Activated CD8-positive, alpha-beta memory T cell treated with anti-CD3 and anti-CD28 coated beads for 48 hours (primary cell): ENCODE measurements at regions not wholly inside any gene's neighbourhood (a gene's known extent, or its start where the extent isn't known, plus 50 kb on each side); places are given as distances from the start of the nearest gene placed in this dataset.
"Not testable (repeated sequence)": the region's sequence is repeated elsewhere in the genome, so short reads cannot be mapped to it uniquely, and the experiment has no call there.

Experiments used
- DNase-seq, 3 experiments: peaks; one replicate each; pipeline ENCODE4 v3.0.0-alpha.2; 2020; ENCODE audit warnings: low read depth in 2 of 3, low spot score in 2 of 3

DNA sequence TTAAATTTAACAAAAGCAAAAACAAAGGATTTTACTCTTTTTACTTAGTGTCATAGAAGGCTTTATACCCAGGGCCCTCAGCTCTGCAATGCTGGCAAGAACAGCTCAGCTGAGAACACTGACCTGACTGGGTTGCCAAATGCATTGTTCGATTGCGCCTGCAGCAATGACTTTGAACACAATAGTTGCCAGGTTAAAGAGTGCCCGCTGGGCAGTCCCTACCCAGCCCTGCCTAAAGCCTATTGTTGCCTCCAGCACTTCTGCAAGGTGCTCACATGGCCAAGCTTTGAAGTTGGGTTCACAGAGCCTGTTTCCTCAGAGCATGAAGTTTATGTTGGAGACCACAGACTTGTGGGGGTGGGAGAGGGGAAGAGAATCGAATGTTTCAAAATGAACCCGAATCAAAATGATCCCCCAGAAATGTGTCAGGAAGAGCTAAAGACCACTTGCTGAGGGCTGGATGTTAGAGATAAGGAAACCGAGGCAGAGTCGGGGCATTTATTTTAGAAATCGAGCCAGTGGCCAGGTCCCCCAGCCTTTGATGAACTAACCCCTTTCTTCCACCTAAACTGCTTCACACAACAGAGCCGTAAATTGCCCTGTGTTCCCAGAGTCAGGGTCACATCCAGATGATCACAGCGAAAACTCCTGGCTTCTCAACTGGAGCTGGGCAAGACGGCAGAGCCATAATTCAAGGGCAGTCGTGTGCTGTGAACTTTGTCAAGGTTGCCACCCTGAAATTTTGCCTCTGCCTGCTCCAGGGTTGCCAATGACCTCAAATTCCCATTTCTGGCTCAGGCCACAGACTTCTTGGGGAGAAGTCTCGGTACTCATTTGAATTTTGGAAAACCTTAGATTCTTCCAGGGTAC, 55.0 kb downstream of the FOXA2 start:
- DNase-seq: no peak

DNA sequence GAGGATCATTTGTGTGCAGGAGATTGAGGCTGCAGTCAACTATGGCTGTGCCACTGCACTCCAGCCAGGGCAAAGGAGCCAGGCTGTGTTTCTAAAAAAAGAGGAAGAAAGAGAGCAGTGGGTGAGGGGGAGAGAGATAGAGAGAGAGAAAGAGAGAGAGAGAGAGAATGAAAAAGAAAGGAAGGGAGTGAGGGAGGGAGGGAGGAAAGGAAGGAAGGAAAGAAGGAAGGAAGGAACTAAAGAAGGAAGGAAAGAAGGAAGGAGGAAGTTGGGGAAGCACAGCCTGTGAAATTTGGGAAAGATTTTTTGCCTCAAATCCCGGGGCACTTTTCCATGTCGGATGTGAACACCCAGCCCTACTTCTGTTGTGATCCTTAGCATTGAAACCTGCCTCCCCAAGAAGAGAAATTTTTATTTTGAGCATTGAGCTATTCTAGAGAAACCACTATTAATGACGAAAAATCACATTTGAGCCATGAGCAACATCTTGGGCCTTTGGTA, 57.8 kb downstream of the FOXA2 start:
- no peak for DNase-seq

DNA sequence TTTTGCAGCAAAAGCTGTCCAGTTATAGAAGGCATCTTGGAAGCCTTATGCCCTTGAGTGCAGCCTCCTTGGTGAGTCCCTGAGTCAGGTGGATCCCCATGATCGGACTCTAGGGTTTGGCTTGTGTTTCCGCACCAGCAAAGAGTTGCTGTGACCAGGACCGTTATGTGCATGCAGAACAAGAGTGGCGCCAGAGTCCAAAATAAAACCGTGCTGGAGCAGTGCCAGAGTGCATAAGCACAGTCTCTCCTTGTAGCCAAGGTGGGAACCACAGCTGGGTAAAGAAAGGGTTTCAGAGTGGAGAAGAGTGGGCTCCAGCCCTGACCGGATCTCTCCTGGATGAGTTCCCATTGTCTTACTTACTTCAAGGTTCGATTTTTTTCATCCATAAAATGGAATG, 58.6 kb downstream of the FOXA2 start:
- DNase-seq: no peak

DNA sequence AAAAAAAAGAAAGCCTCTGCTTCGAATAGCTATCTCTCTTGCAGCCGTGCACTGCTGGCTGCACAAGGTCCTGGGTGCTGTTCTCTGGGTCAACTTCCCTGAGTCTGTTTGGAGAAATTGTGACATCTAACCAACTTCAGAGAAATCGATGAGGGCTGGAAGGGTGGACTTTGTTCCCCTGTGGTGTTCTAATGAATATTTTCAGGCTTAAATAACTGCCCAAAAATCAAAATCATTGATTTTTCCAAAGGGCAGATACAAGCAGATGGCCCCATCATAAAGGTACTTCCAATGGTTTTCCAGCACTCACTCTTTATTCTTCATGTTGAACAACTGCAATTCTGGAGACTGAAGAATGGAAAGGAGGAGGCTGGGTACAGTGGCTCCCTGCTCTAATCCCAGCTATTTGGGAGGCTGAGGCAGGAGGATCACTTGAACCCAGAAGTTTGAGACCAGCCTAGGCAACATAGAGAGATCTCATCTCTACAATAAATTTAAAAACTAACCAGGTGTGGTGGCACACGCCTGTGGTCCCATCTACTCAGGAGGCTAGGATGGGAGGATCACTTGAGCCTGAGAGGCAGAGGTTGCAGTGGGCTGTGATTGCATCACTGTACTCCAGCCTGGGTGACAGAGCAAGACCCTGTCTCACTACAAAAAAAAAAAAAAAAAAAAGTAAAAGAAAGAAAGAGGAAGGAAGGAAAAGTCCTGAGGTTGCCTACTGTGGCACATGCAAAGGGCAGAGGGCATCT, 59.1 kb downstream of the FOXA2 start:
- DNase-seq: no peak

DNA sequence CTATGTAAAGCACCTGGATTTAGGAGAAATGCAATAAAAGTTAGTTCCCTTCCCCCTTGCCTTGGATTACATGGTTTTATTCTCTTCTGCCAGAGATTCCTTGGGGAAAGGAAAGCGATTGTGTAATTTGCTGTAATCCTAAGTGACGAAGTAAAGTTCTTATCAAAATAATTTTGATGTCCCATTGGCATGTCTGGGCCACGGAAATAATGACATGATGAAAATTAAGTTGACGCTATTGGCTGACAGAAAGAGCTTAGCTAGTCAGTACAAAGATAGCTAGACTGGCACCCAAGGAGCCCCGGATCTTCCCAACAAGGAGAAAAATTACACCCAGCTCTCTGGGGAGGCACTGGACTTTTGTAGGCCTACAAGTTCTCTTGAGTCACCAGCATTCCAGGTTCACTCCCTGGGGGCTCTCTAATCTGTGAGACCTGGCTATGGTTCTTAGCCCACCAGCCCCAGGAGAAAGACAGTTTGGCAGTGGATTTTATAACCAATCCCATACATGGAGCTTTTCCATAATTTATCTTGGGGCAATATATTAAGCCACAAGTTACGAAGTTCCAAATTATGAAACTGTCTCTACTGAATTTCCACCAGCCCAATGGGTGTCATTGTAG, 59.9 kb downstream of the FOXA2 start:
- no peak for DNase-seq

DNA sequence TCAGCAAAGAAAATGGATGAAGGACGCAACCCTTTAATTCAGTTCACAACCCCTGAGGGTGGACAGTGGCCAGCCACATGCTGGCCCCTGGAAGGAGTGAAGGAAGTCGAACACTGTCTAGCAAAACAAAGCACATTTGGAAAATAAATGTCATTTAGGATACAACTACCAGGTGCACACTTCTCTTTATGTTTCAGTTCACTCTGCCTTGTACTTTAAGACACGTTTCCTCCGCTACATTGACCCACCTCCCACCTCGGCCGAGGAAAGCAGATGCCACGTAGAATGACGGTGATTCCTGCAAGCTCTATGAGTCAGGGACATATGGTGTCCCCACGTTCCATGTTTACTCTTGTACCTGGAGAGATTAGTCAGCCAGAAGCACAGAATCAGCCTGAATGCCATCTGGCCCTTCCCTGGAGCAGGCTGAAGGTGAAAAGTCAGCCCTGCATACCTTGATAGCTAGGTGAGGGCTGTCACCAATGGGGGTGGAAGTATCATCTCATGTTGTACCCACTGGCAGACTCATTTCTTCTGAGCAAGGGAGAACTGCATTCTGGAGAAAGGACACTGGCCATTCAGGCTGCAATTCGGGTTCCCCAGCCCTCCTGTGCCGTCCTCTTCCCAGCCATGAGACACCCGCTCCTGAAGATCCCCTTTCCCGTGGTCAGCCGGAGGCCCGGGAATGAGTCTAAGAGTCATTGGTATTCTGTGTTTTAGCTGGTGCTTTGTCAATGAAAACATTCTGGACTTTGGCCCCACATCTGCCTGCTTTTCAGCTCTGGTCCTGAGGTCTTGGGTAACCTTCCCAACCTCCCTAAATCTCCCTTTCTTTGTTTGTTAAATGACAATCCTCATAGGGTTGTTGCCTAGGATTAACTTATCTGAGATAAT, 60.6 kb downstream of the FOXA2 start:
- DNase-seq: no peak

DNA sequence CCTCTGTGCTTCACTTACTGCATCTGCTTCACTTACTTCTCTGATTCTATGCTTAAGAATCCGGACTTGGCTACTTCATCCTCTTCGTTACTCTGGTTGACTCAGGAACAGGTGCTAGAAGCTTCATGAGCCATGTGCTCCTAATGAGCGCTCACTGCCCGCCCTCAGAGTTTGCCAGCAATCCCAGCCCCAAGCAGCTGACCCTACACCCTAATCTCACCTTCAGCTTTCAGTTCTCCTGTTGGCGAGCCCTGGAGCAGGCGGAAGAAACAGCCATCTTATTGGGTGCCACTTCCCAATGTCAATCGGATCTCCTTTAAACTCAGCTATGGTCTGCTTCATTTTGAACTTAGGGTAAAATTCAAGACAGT, 61.3 kb downstream of the FOXA2 start:
- DNase-seq: no peak

DNA sequence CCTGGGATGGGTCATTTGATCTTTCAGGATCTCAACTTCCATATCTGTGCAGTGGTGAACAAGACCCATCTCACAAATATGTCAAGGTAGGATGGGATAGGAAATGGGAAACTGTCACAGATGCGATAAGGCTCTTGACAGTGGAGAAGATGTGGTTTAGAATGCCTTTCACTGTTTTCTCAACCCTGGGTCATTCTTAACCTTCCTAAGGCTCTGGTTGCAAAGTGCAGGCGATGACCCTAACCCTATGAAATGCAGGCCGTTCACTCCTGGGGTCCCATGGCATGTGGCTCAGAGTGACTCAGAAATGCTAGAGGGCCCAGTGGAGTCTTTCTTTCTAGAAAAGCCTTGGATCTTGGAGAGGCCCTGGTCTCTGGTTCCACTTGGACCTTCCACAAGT, 61.7 kb downstream of the FOXA2 start:
- no peak for DNase-seq

DNA sequence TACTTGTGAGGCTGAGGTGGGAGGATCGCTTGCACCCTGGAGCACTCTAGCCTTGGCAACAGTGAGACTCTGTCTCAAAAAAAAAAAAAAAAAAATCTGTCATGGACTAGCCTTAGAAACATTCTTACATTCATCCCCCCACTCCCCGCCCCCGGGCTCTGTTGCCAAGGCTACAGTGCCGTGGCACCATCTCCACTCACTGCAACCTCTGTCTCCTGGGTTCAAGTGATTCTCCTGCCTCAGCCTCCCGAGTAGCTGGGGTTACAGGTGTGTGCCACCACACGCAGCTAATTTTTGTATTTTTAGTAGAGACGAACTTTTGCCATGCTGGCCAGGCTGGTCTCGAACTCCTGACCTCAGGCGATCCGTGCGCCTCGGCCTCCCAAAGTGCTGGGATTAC, 62.4 kb downstream of the FOXA2 start:
- DNase-seq: not testable (repeated sequence)

DNA sequence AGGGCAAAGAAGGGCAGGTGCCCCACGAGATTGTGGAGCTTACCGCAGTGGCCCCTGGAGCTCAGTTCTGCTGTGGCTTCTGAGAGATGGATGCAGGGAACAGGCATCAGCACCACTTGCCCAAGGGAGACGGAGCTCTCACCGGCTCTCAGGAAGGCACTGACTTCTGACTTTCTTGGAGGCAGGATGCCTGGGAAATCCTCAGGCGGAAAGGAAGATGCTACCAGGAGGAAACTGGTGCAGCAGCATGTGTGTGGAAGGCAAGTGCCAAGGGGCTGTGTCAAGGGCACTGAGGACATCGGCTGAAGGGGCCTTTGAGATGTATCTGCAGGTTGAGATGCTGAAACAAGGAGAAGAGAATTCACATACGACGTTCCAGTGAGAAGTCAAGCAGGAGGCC, 64.0 kb downstream of the FOXA2 start:
- no peak for DNase-seq

DNA sequence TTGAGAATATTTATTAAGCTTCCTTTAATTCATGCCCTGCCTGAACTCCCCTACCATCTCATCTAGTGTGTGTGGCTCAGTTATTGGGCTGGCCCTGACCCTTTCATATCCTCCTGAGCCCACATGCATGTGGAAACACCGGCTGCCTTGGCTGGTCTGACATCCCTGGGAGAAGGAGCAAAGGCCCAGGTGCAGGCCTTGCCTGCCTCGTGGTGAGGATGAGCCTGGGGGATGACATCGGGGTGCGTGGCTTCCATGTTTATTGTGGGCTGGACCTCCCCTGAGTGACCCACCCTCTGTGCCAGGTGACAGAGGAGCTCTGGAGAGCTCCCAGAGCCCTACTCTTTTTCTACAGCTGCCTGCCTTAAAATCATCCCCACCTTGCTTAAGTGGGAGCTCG, 69.1 kb downstream of the FOXA2 start:
- DNase-seq: no peak

DNA sequence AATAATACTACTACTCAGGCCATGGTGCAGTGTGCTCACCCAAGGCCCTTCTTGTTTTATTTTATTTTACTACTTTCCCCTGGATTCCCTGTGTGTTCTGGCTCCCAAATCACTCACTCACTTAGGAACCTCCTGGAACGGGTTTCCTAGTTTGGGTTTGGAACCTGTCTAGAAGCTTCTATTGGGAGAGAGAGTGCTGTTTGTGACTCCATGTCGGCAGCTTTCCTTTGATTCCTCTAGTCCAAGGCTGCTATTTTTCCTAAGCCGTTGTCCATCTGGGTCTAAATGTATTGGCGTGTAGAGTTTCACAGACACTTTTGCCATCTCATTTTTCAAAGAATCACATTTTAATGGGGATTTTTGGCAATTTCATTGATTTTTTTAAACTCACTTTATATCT, 70.8 kb downstream of the FOXA2 start:
- no peak for DNase-seq

DNA sequence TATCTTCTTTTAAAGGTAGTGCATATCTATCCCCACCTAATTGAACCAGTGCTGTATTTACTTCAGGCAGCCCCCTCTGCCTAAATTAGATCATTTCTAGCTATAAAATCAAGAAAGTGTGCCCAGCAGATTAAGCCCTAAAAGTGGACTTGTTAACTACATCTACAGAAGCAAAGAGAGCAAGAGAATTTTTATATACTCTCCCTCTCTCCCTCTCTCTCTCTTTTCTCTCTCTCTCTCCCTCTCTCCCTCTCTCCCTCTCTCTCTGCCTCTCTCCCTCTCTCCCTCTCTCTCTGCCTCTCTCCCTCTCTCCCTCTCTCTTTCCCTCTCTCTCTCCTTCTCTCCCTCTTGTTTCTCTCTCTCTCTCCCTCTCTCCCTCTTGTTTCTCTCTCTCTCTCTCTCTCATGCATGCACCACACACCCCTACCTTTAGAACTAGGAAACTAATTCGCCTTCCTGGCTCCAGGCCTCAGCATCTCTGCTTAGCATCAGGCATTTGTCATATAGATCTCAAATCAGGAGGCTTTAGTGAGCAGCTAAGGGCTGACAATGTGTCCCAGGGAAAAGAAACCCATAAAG, 71.4 kb downstream of the FOXA2 start:
- DNase-seq: no peak

DNA sequence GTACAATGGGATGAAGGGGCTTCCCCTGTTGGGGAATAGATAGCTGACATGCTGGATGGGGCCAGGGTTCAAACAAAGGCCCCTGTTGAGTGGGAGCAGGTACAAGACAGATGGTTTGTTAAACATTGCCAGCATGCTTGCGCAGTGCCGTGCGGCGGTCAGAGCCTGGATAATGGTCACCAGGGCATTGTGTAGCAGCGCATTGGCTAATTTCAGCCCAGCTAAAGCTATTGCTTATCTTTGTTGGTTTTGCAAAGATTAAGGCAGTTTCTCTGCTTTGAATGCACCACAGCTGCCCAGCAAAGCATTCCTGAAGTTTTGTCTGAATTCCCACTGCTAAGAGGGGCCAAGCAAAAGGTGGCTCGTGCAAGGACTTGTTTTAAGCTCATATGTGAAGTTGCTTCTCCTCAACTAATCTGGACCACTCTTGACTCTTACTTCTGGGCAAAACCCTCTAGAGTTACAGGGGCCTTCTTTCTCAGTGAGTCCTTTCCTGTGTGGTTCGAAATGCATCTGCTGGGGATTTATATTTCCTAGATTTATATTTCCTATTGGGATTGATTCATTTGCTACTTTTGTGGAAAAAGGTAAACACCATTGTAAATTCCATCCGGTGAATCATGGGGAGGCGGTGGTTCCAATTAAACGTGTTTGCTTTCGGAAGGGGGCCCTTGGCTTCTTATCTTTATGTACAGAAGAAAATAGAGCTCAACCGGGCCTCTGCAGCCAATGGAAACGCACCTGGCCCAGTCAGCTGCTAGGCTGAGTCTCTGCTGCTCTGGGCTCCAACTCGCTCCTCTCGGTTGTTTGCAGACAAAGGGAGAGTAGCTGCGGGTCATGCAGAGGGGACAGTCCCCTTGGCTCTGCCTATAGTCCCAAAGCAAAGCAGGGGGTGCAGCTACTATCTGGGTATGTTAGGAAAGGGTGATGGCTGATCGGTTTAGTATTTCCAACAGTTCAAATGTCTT, 72.1 kb downstream of the FOXA2 start:
- no peak for DNase-seq

DNA sequence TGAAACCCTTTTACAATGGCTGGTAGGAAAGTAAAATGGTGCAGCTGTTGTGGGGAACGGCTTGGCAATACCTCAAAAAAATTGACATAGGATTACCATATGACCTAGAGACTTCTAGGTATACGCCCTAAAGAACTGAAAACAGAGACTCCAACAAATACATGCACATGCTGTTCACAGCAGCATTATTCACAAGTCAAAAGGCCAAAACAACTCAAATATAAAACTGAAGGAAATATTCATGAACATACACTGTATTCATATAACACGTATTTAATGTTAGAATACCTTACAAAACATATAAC, 74.6 kb downstream of the FOXA2 start:
- no peak for DNase-seq

DNA sequence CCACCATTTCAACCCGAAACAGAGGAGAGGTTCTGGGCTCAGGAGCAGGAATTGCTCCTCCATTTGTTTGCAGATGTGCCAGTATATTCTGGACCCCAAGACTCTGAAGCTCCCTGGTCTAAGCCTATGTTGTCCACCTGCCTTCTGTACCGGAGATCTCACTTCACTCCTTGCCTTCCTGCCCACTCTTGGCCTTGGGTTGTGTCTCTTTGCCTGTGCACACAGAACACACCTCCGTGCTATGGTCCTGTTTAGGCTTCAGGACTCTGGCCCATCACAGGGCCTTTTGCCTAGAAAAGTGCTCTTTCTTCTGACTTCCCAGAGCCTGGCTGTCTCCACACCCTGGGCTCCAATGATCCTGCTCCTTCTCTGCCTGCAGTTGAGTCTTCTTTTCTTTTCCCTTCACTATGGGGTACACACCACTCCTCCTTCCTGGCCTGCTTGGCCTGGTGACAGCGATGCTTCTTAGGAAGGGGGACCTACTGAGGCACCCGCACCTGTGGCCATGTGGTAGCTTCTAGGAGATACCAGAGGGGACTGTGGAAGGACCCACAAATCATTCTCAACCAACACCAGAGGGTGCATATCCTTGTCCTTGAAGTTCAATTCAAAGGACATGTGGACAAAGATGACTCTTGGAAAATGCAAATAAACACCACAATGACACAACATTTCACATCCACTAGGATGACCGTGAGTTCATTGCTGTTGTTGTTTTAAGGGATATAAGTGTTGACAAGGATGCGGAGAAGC, 75.1 kb downstream of the FOXA2 start:
- no peak for DNase-seq

DNA sequence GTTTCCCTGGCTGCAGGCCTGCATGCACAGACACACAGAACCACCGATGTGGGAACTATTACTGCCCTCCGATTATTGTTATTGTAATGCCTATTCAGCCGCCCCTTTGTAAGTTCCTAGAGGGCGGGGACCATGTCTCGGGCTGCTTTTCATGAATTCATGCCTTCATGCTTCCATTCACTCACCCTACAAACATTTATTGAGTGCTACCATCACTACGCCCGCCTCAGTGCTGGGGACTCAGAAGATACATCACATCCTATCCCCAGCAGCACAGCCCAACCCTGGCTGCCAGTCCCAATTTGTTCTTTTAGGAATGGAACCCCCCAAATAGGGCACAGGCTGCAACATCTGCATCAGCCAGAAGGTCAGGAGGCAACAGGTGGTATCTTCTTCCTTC, 75.9 kb downstream of the FOXA2 start:
- DNase-seq: no peak

DNA sequence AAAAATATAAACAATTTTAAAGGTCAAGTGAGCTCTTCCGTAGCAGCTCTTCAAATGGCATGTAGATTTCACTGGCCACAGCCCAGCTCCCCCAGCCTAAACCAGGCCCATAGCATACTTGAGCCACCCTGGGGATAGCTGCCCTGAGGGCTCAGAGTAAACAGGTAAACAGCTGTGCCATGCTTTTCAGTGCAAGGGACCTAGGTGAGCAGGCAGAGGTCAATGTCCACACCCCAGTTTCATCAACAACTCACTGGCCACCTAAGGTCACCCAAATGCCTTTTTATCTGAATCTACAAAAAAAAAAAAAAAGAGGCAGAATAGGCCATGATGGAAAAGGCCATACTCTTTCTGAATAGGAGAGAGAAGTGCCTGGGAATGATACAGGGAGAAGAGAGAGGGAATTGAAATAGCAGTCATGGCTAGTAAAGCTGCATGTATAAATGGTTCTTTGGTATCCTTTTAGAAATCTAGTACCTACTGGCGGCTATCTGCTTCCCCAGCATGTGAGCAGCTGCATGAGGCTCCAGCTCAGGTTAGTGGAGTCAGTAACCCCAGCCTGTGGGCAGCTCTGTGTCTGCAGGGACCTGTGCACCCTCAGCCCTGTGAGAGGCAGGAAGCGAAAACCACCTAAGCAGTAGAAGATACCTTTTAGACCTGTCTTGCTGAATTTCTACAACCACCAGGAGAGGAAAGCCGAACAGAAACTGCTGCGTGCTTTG, 77.0 kb downstream of the FOXA2 start:
- DNase-seq: no peak
